GM18870 (cell line): ENCODE measurements at regions not wholly inside any gene's neighbourhood (a gene's known extent, or its start where the extent isn't known, plus 50 kb on each side); places are given as distances from the start of the nearest gene placed in this dataset.

Source experiments
- ATAC-seq: cut with Tn5 transposase; IDR thresholded peaks from one replicate; pipeline ENCODE4 v1.9.1; 2021; ENCODE audit warnings: moderate library complexity; ENCODE audit not compliant: unreplicated experiment

GRCh38 chr5:107294211-107294550 lies 376.6 kb downstream of the EFNA5 start:
- peak; percentile 66 for ATAC-seq

- no peak for ATAC-seq
Measured at GRCh38 chr5:107293541-107294210, 377.1 kb downstream of the EFNA5 start.

- ATAC-seq: no peak
Measured at GRCh38 chr5:107291866-107292265, 378.9 kb downstream of the EFNA5 start.

- no peak for ATAC-seq
Measured at GRCh38 chr5:107290780-107291398, 379.8 kb downstream of the EFNA5 start.

GRCh38 chr5:107289030-107289714 lies 381.6 kb downstream of the EFNA5 start:
- peak; percentile 86 for ATAC-seq

- no peak for ATAC-seq
Measured at GRCh38 chr5:107286447-107287098, 384.2 kb downstream of the EFNA5 start.

GRCh38 chr5:107285772-107286171 lies 385.0 kb downstream of the EFNA5 start:
- ATAC-seq: peak; percentile 45

- ATAC-seq: no peak
Measured at GRCh38 chr5:107284822-107285525, 385.8 kb downstream of the EFNA5 start.

- no peak for ATAC-seq
Measured at GRCh38 chr5:107282061-107282460, 388.7 kb downstream of the EFNA5 start.

GRCh38 chr5:107278774-107279173 lies 392.0 kb downstream of the EFNA5 start:
- ATAC-seq: no peak

GRCh38 chr5:107277485-107278125 lies 393.1 kb downstream of the EFNA5 start:
- no peak for ATAC-seq

GRCh38 chr5:107275333-107275732 lies 395.4 kb downstream of the EFNA5 start:
- ATAC-seq: no peak

GRCh38 chr5:107274571-107274970 lies 396.2 kb downstream of the EFNA5 start:
- no peak for ATAC-seq

- ATAC-seq: no peak
Measured at GRCh38 chr5:107272954-107273353, 397.8 kb downstream of the EFNA5 start.

GRCh38 chr5:107272509-107272908 lies 398.2 kb downstream of the EFNA5 start:
- ATAC-seq: no peak

- ATAC-seq: no peak
Measured at GRCh38 chr5:107271682-107272350, 398.9 kb downstream of the EFNA5 start.

GRCh38 chr5:107270561-107270960 lies 400.2 kb downstream of the EFNA5 start:
- no peak for ATAC-seq

GRCh38 chr5:107269678-107270077 lies 401.1 kb downstream of the EFNA5 start:
- ATAC-seq: no peak

- ATAC-seq: no peak
Measured at GRCh38 chr5:107269256-107269655, 401.5 kb downstream of the EFNA5 start.

- ATAC-seq: no peak
Measured at GRCh38 chr5:107268241-107268640, 402.5 kb downstream of the EFNA5 start.
